ENCODE measurements at regions not wholly inside any gene's neighbourhood (a gene's known extent, or its start where the extent isn't known, plus 50 kb on each side); places are given as distances from the start of the nearest gene placed in this dataset.
A peak's percentile ranks its signal among the peaks of the same experiment; 100 is the strongest.

- WGBS (ENCODE audit: insufficient coverage, low coverage, low lambda C conversion rate, missing lambda C conversion rate), result 64% methylated on average over 4 of the region's 15 CpGs
- Histone ChIP-seq H3K36me3 (no peaks in the 10 kb centered on the region), H3K4me3 (no peak overlapping the region), H3K4me1 (peaks cover 0 to 8% (median 0%) of the 10 kb centered on the region in 4 donors), H3K27me3 (no peaks in the 10 kb centered on the region), H3K27ac (no peak overlapping the region), H3K9me3 (no peaks in the 10 kb centered on the region)
- intact Hi-C loops (cut with DNase I), result no loop called here
- ATAC-seq, result no peak
- TF ChIP-seq POLR2A (IDR thresholded peaks at IDR 0.05), result no peak
- TF ChIP-seq, protein P1, sequence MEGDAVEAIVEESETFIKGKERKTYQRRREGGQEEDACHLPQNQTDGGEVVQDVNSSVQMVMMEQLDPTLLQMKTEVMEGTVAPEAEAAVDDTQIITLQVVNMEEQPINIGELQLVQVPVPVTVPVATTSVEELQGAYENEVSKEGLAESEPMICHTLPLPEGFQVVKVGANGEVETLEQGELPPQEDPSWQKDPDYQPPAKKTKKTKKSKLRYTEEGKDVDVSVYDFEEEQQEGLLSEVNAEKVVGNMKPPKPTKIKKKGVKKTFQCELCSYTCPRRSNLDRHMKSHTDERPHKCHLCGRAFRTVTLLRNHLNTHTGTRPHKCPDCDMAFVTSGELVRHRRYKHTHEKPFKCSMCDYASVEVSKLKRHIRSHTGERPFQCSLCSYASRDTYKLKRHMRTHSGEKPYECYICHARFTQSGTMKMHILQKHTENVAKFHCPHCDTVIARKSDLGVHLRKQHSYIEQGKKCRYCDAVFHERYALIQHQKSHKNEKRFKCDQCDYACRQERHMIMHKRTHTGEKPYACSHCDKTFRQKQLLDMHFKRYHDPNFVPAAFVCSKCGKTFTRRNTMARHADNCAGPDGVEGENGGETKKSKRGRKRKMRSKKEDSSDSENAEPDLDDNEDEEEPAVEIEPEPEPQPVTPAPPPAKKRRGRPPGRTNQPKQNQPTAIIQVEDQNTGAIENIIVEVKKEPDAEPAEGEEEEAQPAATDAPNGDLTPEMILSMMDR (IDR thresholded peaks at IDR 0.05), result no peak
- no peak for DNase-seq
Measured at GRCh38 chr12:124405592-124405991, 110.7 kb downstream of the RFLNA start.

- WGBS (ENCODE audit: insufficient coverage, low coverage, low lambda C conversion rate, missing lambda C conversion rate), result 86% methylated on average over 7 of the region's 10 CpGs
- H3K4me1 ChIP-seq, result peaks cover 0 to 3% (median 0%) of the 10 kb centered on the region in 4 donors
- H3K4me3 ChIP-seq, result no peak overlapping the region
- TF ChIP-seq, protein P1 (IDR thresholded peaks at IDR 0.05), result no peak
- no peak for TF ChIP-seq POLR2A (IDR thresholded peaks at IDR 0.05)
- no peak for ATAC-seq
- no peak overlapping the region for H3K27ac ChIP-seq
- no peaks in the 10 kb centered on the region for H3K27me3 ChIP-seq
- intact Hi-C loops (cut with DNase I), result no loop called here
- no peak for DNase-seq
- H3K36me3 ChIP-seq, result no peaks in the 10 kb centered on the region
- H3K9me3 ChIP-seq, result no peaks in the 10 kb centered on the region
Measured at GRCh38 chr12:124405151-124405550, 110.3 kb downstream of the RFLNA start.

GRCh38 chr12:124404162-124404784, 109.4 kb downstream of the RFLNA start:
- no peaks in the 10 kb centered on the region for H3K4me1 ChIP-seq

DNA sequence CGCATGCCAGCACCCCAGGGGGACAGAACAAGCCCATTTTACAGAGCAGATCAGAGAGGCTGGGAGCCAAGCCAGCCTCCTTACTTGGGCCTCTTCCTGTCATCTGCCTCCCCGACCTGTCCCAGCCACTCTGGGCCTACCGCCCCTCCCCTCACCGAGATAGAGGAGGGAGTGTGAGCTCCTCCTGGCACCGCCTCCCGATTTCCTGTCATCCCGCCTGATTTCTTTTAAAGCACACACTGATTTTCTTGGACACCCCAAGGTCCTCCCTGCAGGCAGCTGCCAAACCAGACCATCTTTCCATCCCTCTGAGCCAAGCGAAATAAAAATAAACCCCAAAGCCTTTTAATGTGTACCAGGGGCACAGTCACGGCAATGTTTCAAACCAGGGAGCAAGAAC, 108.4 kb downstream of the RFLNA start:
- H3K4me1 ChIP-seq, result no peaks in the 10 kb centered on the region
- H3K9me3 ChIP-seq, result no peaks in the 10 kb centered on the region
- H3K4me3 ChIP-seq, result no peak overlapping the region
- WGBS (ENCODE audit: insufficient coverage, low coverage, low lambda C conversion rate, missing lambda C conversion rate), result 79% methylated on average over 3 of the region's 9 CpGs
- no peak for DNase-seq
- H3K27me3 ChIP-seq, result no peaks in the 10 kb centered on the region
- H3K36me3 ChIP-seq, result no peaks in the 10 kb centered on the region
- H3K27ac ChIP-seq, result no peak overlapping the region
- ATAC-seq, result peak in 2 of 4 donors; percentile 7 to 12
- intact Hi-C loops (cut with DNase I), result no loop called here
- TF ChIP-seq POLR2A (IDR thresholded peaks at IDR 0.05), result no peak
- TF ChIP-seq, protein P1 (IDR thresholded peaks at IDR 0.05), result no peak

More at GRCh38 chr12:124404162-124404784, 109.4 kb downstream of the RFLNA start:
- H3K36me3 ChIP-seq, result no peaks in the 10 kb centered on the region
- intact Hi-C loops (cut with DNase I), result no loop called here
- no peaks in the 10 kb centered on the region for H3K27me3 ChIP-seq
- WGBS (ENCODE audit: insufficient coverage, low coverage, low lambda C conversion rate, missing lambda C conversion rate), result no CpG with 5 or more reads among the region's 17 CpGs
- TF ChIP-seq POLR2A (IDR thresholded peaks at IDR 0.05), result no peak
- TF ChIP-seq, protein P1 (IDR thresholded peaks at IDR 0.05), result no peak
- no peak for DNase-seq
- no peak for ATAC-seq
- no peak overlapping the region for H3K4me3 ChIP-seq
- H3K9me3 ChIP-seq, result no peaks in the 10 kb centered on the region
- no peak overlapping the region for H3K27ac ChIP-seq

Data from right lobe of liver (tissue), 6 donors.